Cardiac muscle cell (in vitro differentiated cells and primary cell): ENCODE measurements at regions not wholly inside any gene's neighbourhood (a gene's known extent, or its start where the extent isn't known, plus 50 kb on each side); places are given as distances from the start of the nearest gene placed in this dataset.

Experiments used
- DNase-seq, 2 donors: peaks; one replicate each; pipeline versions ENCODE4 v3.0.0 to v3.0.0-alpha.2; 2010 to 2017; ENCODE audit warnings: low read depth in 1 of 2, low spot score in 1 of 2
- H3K27ac ChIP-seq: fragments of 200-600 bp; sonication (generic); 2 replicates; pipeline ENCODE4 v1.5.1; 2016
- H3K27me3 ChIP-seq: fragments of 200-600 bp; sonication (generic); 2 replicates; pipeline ENCODE4 v1.6.0; 2016; ENCODE audit warnings: control low read depth
- H3K36me3 ChIP-seq: fragments of 200-600 bp; sonication (generic); 2 replicates; pipeline ENCODE4 v1.5.1; 2016; ENCODE audit warnings: control low read depth
- H3K4me1 ChIP-seq: fragments of 200-600 bp; sonication (generic); 2 replicates; pipeline ENCODE4 v1.8.1; 2017; ENCODE audit warnings: low read depth, mild to moderate bottlenecking, mixed run types
- H3K4me3 ChIP-seq: fragments of 200-600 bp; sonication (generic); 2 replicates; pipeline ENCODE4 v1.5.1; 2016; ENCODE audit warnings: mild to moderate bottlenecking
- H3K9me3 ChIP-seq: fragments of 200-600 bp; sonication (generic); 2 replicates; pipeline ENCODE4 v1.5.1; 2017; ENCODE audit warnings: low read depth, mild to moderate bottlenecking, control low read depth
- CTCF ChIP-seq: IDR thresholded peaks from 2 replicates; pipeline ENCODE4 v1.5.1; 2012; ENCODE audit warnings: low read depth, mild to moderate bottlenecking, low read length

- no peak overlapping the region for H3K4me3 ChIP-seq
- H3K9me3 ChIP-seq: no peaks in the 10 kb centered on the region
- H3K27me3 ChIP-seq: no peaks in the 10 kb centered on the region
- H3K27ac ChIP-seq: no peak overlapping the region
- H3K4me1 ChIP-seq: no peaks in the 10 kb centered on the region
- H3K36me3 ChIP-seq: no peaks in the 10 kb centered on the region
- TF ChIP-seq CTCF: no peak
- no peak for DNase-seq
Measured at GRCh38 chr2:129619471-129619870, 360.0 kb upstream of the RAB6C start.

GRCh38 chr2:129620411-129620810 lies 359.1 kb upstream of the RAB6C start:
- no peak overlapping the region for H3K4me3 ChIP-seq
- H3K27ac ChIP-seq: no peak overlapping the region
- no peak for TF ChIP-seq CTCF
- H3K36me3 ChIP-seq: no peaks in the 10 kb centered on the region
- DNase-seq: no peak
- H3K4me1 ChIP-seq: no peaks in the 10 kb centered on the region
- H3K9me3 ChIP-seq: no peaks in the 10 kb centered on the region
- no peaks in the 10 kb centered on the region for H3K27me3 ChIP-seq

- no peak for DNase-seq
- no peak for TF ChIP-seq CTCF
- no peaks in the 10 kb centered on the region for H3K4me1 ChIP-seq
- H3K36me3 ChIP-seq: no peaks in the 10 kb centered on the region
- no peak overlapping the region for H3K4me3 ChIP-seq
- H3K9me3 ChIP-seq: no peaks in the 10 kb centered on the region
- H3K27ac ChIP-seq: no peak overlapping the region
- H3K27me3 ChIP-seq: no peaks in the 10 kb centered on the region
Measured at GRCh38 chr2:129623783-129624182, 355.7 kb upstream of the RAB6C start.

GRCh38 chr2:129627437-129627836 lies 352.0 kb upstream of the RAB6C start:
- Histone ChIP-seq H3K36me3 (no peaks in the 10 kb centered on the region), H3K9me3 (no peaks in the 10 kb centered on the region), H3K27me3 (no peaks in the 10 kb centered on the region), H3K4me3 (no peak overlapping the region), H3K27ac (no peak overlapping the region), H3K4me1 (no peaks in the 10 kb centered on the region)
- no peak for TF ChIP-seq CTCF
- no peak for DNase-seq

GRCh38 chr2:129636692-129637091 lies 342.8 kb upstream of the RAB6C start:
- no peak for TF ChIP-seq CTCF
- H3K4me3 ChIP-seq: no peak overlapping the region
- H3K36me3 ChIP-seq: no peaks in the 10 kb centered on the region
- no peaks in the 10 kb centered on the region for H3K27me3 ChIP-seq
- H3K9me3 ChIP-seq: no peaks in the 10 kb centered on the region
- no peaks in the 10 kb centered on the region for H3K4me1 ChIP-seq
- H3K27ac ChIP-seq: no peak overlapping the region
- no peak for DNase-seq

GRCh38 chr2:129641371-129641770 lies 338.1 kb upstream of the RAB6C start:
- TF ChIP-seq CTCF: no peak
- H3K27ac ChIP-seq: no peak overlapping the region
- no peaks in the 10 kb centered on the region for H3K4me1 ChIP-seq
- DNase-seq: no peak
- H3K4me3 ChIP-seq: no peak overlapping the region
- no peaks in the 10 kb centered on the region for H3K36me3 ChIP-seq
- H3K27me3 ChIP-seq: no peaks in the 10 kb centered on the region
- no peaks in the 10 kb centered on the region for H3K9me3 ChIP-seq
